Endothelial cell of umbilical vein (primary cell): ENCODE measurements at regions not wholly inside any gene's neighbourhood (a gene's known extent, or its start where the extent isn't known, plus 50 kb on each side); places are given as distances from the start of the nearest gene placed in this dataset.

Experiments
- BruUV-seq: library from RNA; stranded (reverse); fragments of 400-500 nt; replicated peaks from 2 replicates; lab custom pipeline; 2021; lab: Mats Ljungman, UMichigan
- CTCF ChIA-PET: fragments of 300-600, 350-600 bp; sonication (Branson Sonifier 250); formaldehyde crosslinking; loops from one replicate; lab custom pipeline; 2021; ENCODE audit warnings: antibody characterized with exemption, inconsistent platforms; lab: Charles Lee
- POLR2A ChIA-PET: fragments of 300-600, 350-600 bp; sonication (Branson Sonifier 250); formaldehyde crosslinking; loops from one replicate; lab custom pipeline; 2021; ENCODE audit warnings: antibody characterized with exemption, inconsistent platforms; lab: Charles Lee
- DNase-seq: peaks from one replicate; pipeline ENCODE4 v3.0.0-alpha.2; 2011; ENCODE audit warnings: low read depth, low spot score
- FAIRE-seq: peaks from 2 replicates; lab custom pipeline; 2011; peaks lifted over from hg19 to GRCh38; lab: Jason Lieb, UNC
- H2AFZ ChIP-seq: 2 replicates; pipeline ENCODE4 v1.6.0; 2012; ENCODE audit warnings: low read depth, low read length, control low read depth, inconsistent platforms
- H3K27ac ChIP-seq: 2 replicates; pipeline ENCODE4 v1.5.1; 2011; ENCODE audit warnings: low read depth, mild to moderate bottlenecking, control low read depth, low read length, moderate library complexity; ENCODE audit not compliant: insufficient read depth
- H3K27me3 ChIP-seq, 2 experiments: 2 replicates each; pipeline versions ENCODE4 v1.6.0 to v1.6.1; 2011; ENCODE audit warnings: low read length in 2 of 2, mixed read lengths in 1 of 2; ENCODE audit not compliant: control insufficient read depth in 2 of 2, insufficient read depth in 2 of 2
- H3K36me3 ChIP-seq, 2 experiments: 2 replicates in 1 of 2; 3 replicates in 1 of 2; pipeline ENCODE4 v1.5.1; 2011; ENCODE audit warnings: low read length in 2 of 2, mild to moderate bottlenecking in 1 of 2, moderate library complexity in 1 of 2; ENCODE audit not compliant: control insufficient read depth in 2 of 2, insufficient read depth in 2 of 2; ENCODE audit errors: extremely low read depth in 1 of 2
- H3K4me1 ChIP-seq: 3 replicates; pipeline ENCODE4 v1.5.1; 2011; ENCODE audit warnings: mild to moderate bottlenecking, low read length; ENCODE audit not compliant: control insufficient read depth, insufficient read depth; ENCODE audit errors: extremely low read depth
- H3K4me2 ChIP-seq: 2 replicates; pipeline ENCODE4 v1.6.1; 2011; ENCODE audit warnings: low read length, control low read depth, mixed read lengths; ENCODE audit not compliant: insufficient read depth
- H3K4me3 ChIP-seq, 3 experiments: fragments of 200-600 bp in 1 of 3; sonication (generic), shearing (Covaris generic) in 1 of 3; replicated peaks in 1 of 3; 2 replicates each; pipeline ENCODE4 v1.5.1; 2011 to 2016; ENCODE audit warnings: control low read depth in 3 of 3, low read length in 3 of 3, mild to moderate bottlenecking in 2 of 3, inconsistent platforms in 1 of 3, low read depth in 1 of 3, moderate library complexity in 1 of 3; ENCODE audit not compliant: insufficient read depth in 1 of 3
- H3K79me2 ChIP-seq: 2 replicates; pipeline ENCODE4 v1.6.0; 2012; ENCODE audit warnings: low read length, inconsistent platforms; ENCODE audit not compliant: control insufficient read depth, insufficient read depth
- H3K9ac ChIP-seq: replicated peaks from 2 replicates; pipeline ENCODE3; 2011; ENCODE audit warnings: low read length, control low read depth; ENCODE audit not compliant: insufficient read depth; ENCODE audit errors: extremely low read depth
- H3K9me1 ChIP-seq: replicated peaks from 3 replicates; pipeline ENCODE4 v1.6.0; 2011; ENCODE audit warnings: mild to moderate bottlenecking, low read length; ENCODE audit not compliant: control insufficient read depth, insufficient read depth; ENCODE audit errors: extremely low read depth
- H3K9me3 ChIP-seq: replicated peaks from 2 replicates; pipeline ENCODE4 v1.5.1; 2012; ENCODE audit warnings: low read length, inconsistent platforms; ENCODE audit not compliant: control insufficient read depth, insufficient read depth
- H4K20me1 ChIP-seq: replicated peaks from 2 replicates; pipeline ENCODE3; 2011; ENCODE audit warnings: mild to moderate bottlenecking, low read length; ENCODE audit not compliant: control insufficient read depth, insufficient read depth; ENCODE audit errors: extremely low read depth
- CTCF ChIP-seq, 2 donors: IDR thresholded peaks; 1 replicate in 1 of 2; 2 replicates in 1 of 2; pipeline ENCODE4 v1.5.1; 2011; ENCODE audit warnings: low read length in 2 of 2, mild to moderate bottlenecking in 2 of 2, moderate library complexity in 2 of 2, control low read depth in 1 of 2, inconsistent platforms in 1 of 2, low read depth in 1 of 2; ENCODE audit not compliant: insufficient read depth in 1 of 2; ENCODE audit errors: extremely low read depth in 1 of 2
- EZH2 ChIP-seq: IDR thresholded peaks from 2 replicates; pipeline ENCODE4 v1.6.1; 2012; ENCODE audit warnings: borderline replicate concordance, low read depth, mild to moderate bottlenecking, moderate library complexity, low read length, inconsistent platforms; ENCODE audit not compliant: severe bottlenecking
- FOS ChIP-seq: IDR thresholded peaks from 2 replicates; pipeline ENCODE4 v1.6.1; 2011; ENCODE audit warnings: mild to moderate bottlenecking, low read length, moderate library complexity, borderline replicate concordance; ENCODE audit not compliant: insufficient read depth
- GATA2 ChIP-seq: IDR thresholded peaks from 2 replicates; pipeline ENCODE4 v1.7.0; 2011; ENCODE audit warnings: low read depth, mild to moderate bottlenecking, moderate library complexity, mixed read lengths, low read length; ENCODE audit not compliant: insufficient read length, insufficient read depth
- JUN ChIP-seq: IDR thresholded peaks from 2 replicates; pipeline ENCODE4 v1.6.1; 2011; ENCODE audit warnings: borderline replicate concordance, low read depth; ENCODE audit not compliant: insufficient read length, insufficient read depth
- MAX ChIP-seq: IDR thresholded peaks from 2 replicates; pipeline ENCODE4 v1.6.1; 2011; ENCODE audit not compliant: insufficient read depth, insufficient read length
- POLR2A ChIP-seq: IDR thresholded peaks from 2 replicates; pipeline ENCODE4 v1.6.1; 2012; ENCODE audit warnings: low read depth, mild to moderate bottlenecking, control low read depth, low read length
- POLR2AphosphoS5 ChIP-seq: IDR thresholded peaks from 2 replicates; pipeline ENCODE4 v1.6.1; 2012; ENCODE audit warnings: low read depth, mild to moderate bottlenecking, control low read depth, low read length, moderate library complexity; ENCODE audit not compliant: insufficient read depth
- dilution Hi-C: fragments of 300-500 bp; cut with MboI; formaldehyde crosslinking; loops from one replicate; pipeline ENCODE4 v1.15.0; 2019; ENCODE audit warnings: low sequenced_read_pairs; ENCODE audit not compliant: extremely low pct_ligation_motif_present
- intact Hi-C: fragments of 100-400 bp; cut with micrococcal nuclease; formaldehyde crosslinking; loops from one replicate; pipeline ENCODE4 v1.10.0; 2022

GRCh38 chr15:88716543-88717381 lies 77.9 kb downstream of the ISG20 start:
- Histone ChIP-seq H3K4me1 (no peaks in the 10 kb centered on the region), H3K27ac (no peak overlapping the region), H3K9ac (no peak overlapping the region), H3K79me2 (no peaks in the 10 kb centered on the region), H3K9me1 (no peaks in the 10 kb centered on the region), H3K36me3 (no peaks in the 10 kb centered on the region), H2AFZ (no peak overlapping the region), H3K27me3 (no peaks in the 10 kb centered on the region), H3K4me2 (no peak overlapping the region), H3K9me3 (no peaks in the 10 kb centered on the region), H3K4me3 (no peak overlapping the region), H4K20me1 (no peaks in the 10 kb centered on the region)
- dilution Hi-C loops: no loop called here
- TF ChIP-seq MAX (no peak), POLR2AphosphoS5 (no peak), POLR2A (no peak), JUN (no peak), EZH2 (no peak), FOS (no peak), GATA2 (no peak), CTCF (IDR thresholded peaks at IDR 0.05; ENCODE audit: extremely low read depth in 1 of 2, insufficient read depth in 1 of 2, low read depth in 1 of 2, low read length in 2 of 2) (no peak)
- FAIRE-seq (no peak), DNase-seq (no peak)
- ChIA-PET CTCF (no interaction called here), POLR2A (no interaction called here)
- intact Hi-C loops: no loop called here
- BruUV-seq: no TSS peak
